HS-27A (cell line): ENCODE measurements at regions not wholly inside any gene's neighbourhood (a gene's known extent, or its start where the extent isn't known, plus 50 kb on each side); places are given as distances from the start of the nearest gene placed in this dataset.

Source experiments
- DNase-seq: peaks from one replicate; pipeline ENCODE4 v3.0.0-alpha.2; 2012; ENCODE audit warnings: low read depth, missing footprints

DNA sequence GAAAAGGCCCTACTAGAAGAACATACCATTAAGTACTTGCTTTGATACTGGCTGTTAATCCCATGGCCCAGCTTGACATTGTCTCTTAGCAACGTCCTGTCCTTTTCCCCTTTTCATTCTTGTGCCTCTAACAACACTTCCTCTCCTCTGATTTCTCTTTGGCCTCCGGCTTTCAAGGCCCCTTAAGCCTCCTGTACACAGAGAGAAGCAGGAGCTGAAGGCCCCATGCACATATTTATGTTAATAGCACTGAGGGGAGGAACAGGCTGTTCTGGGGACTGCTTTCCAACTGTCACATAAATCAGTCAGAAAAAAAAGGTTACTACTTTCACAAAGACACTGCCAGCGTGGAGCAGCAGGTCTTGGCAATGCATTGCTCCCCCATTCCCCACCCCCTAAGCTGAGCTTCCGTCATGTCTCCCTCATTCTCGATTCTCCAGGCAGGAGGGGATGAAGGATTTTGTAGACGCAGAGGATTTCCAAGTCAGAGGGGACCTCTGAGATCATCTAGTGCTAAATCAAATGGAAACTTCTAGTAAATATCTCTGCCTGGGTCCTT lies 257.4 kb upstream of the ADAMTS9 start:
- DNase-seq: no peak

DNA sequence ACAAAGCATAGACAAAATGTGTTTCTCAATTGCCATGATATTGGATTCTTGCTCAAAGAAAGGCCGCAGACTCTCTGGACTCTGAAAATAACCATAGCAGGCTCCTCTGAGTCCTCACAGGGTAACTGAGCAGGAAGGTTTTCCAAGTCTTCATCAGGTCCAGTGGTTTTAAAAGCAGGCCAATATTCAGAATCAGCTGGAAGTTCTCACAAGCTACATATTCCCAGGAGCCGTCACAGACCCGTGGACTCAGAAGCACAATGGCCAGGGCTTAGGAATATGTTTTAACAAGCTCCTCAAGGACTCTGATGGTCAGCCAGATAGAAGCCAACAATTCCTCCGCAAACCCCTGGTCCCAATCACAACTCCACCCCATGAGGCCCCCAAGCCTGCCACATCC lies 256.1 kb upstream of the ADAMTS9 start:
- no peak for DNase-seq

DNA sequence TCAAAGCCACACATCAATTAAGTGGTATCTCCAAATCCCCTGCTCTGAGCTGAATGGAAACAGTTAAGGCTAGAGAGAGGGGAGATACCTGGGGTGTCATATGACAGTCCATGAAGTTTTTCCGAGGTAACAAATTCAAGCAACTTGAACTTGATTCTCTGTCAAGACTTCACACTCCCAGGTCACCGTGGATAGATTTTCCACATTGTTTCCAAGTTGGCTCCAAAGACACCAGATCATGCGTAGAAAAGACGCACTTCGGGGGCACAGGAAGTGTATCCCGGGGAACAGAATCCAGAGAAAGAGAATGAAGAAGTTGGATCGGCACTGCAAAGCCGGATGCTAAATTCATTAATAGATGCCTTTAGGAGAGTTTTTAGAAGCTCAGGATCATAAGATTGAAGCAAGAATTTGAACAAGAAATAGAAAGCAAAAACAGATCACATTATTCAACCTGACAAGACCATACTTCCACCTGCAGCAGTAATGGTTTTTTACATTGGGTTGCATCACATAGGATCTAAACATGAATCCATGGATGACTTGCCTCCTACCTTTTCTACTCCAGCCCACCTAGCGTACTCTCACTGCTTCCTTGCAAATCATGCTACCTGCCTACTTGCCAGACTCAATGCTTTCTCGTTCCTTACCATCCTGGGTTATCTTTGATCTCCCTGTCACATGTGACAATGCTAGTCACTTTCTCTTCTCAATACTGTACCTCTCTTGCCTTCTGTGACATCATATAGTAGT lies 253.0 kb upstream of the ADAMTS9 start:
- DNase-seq: no peak

DNA sequence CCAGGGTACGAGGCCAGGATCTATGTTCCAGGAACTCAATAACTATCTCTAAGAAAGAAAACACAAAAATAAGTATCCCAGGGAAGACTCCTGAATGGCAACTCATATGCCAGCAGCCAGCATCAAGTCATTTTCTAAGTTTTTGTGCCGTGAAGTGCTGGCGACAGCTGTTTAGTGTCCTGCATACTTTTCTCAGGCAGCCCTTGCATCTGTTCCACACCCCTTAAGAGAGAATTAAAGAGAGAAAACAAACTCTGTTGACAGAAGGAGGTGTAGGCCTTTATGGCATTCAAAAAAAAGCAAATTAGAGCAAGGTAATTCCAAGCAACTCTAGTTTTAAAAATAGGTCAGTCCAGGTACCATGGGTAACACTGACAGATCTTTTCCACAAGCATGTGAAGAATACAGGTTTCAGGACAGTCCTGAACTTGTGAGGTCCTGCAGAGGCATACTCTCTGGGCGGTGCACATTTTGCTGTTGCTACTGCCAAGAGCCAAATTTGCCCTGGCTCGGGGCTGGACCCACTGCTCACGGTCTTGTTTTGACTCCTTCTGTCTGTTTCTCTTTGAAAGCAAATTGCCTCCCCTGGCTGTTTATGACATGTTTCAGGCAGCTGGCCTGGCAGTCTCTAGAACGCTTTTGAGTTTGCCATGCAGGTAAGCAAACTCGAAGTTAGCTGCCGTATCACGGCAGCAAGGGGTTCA lies 252.1 kb upstream of the ADAMTS9 start:
- DNase-seq: no peak

DNA sequence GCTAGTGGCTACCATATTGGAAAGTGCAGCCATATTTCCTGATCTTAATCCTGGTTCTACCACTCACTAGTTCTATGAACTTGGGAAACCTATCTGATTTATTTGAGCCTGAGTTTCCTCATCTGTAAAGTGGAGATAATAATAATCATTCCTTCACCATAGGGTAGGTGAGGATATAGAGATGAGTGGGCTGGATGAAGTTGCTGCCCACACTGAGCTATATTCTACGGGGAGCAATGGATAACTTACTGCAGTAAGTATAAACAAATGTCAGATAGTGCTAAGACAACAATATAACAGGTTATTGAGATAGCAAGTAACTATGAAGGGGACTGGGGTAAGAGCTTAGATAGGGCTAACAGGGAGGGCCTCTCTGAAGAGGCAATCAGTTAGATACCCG lies 251.5 kb upstream of the ADAMTS9 start:
- no peak for DNase-seq

DNA sequence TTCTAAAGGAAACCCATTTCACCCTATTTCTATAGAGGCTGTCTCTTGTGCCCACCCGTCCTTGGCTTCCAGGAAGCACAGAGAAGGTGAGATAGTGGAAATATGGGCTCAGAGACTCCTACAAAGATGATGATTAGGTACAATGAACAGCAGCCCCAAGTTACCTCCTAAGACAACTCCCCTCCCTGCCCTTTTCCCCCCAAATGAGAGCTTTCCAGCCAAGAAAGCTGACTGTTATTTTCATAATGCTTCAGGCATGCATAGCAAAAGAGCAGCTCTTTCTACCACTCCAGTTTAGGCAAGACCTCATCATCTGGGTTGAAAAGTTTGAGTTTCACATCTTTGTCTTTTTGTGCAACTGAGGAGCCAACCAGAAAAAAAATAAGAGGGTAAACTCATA lies 248.8 kb upstream of the ADAMTS9 start:
- DNase-seq: no peak

DNA sequence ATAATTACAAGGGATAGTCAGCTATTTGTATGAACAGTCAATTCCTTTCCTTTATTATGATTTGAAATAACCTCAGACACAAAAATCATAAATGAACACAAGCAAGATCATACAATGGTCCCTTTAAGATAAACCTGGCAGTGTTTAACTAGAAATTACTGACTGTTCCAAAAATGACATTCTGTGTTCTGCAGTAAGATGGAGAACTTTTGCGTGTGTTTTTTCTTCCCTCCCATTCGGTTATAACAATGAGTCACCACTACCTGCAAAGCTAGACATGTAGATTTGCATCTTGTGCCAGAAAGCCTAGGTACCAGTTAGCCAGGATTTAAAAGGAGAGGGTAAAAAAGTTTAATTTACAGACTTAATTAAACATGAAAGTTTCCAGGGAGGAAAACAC lies 248.2 kb upstream of the ADAMTS9 start:
- DNase-seq: no peak

DNA sequence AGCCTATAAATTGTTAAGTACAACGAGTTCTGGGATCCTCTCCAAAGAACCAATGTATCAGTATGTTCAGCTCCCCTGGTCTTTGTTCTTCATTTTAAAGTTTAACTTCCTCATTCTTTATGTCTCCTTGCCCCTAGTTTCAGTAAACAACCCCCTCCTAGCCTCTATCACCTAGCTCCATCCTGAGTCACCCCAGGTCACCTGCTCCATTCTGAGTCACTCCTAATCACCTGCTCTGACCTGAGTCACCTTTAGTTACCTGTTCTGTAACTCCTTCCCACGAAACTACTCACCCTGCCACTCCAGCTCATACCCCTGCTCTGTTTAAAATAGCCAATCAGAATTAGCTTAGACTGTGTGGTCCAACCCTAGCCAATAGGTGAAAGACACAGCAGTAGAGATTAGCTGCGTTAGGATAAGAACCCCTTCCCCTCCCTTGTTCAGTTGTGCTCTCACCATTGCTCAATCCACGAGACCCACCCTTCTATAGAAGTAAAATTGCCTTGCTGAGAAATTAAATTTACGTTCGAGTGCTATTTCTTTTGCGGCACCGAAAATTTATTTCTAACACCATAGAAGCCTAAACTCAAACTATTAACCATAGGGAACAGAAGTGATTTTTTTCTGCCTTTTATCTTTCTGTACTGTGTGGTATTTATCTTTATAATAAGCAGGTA lies 245.0 kb upstream of the ADAMTS9 start:
- DNase-seq: no peak

DNA sequence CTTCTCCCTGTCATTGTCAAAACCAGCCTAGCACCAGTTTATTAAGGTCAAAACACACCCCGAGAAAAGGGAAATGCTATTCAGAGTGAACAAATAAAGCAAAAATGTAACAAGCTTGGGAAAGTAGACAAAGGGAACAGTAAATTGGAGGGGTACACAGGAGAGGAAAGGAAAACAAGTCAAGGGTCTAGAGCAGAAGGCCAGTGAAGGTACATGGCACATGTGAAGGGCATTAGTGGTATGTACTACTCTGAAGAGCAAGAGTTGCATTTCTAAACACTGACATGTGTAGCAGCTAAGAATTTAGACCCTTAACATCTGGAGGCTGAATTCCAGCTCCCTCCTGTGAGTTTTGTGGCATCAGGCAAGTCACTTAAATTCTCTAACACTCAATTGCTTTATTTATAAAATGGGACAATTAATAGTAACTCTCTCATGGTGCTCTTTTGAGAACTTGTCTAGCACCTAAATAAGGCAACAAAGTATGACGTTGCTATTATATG lies 244.3 kb upstream of the ADAMTS9 start:
- DNase-seq: no peak

DNA sequence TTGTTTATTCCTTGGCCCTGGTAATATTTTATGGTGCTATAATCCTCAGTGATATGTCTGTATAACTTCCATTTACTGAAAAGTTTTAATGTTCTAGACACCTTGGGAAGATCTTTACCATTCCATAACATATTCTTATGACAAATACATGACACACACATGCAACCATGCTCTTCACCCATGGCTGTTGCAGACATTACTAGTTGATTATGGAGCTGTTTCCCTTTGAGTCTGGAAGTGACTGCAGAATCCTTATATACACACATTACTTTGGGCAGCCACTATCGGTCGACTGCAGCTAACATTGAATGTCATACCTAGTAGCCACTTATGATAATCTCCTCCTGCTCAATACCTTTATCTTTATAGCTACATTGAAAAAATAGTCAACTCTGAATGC lies 243.1 kb upstream of the ADAMTS9 start:
- no peak for DNase-seq

DNA sequence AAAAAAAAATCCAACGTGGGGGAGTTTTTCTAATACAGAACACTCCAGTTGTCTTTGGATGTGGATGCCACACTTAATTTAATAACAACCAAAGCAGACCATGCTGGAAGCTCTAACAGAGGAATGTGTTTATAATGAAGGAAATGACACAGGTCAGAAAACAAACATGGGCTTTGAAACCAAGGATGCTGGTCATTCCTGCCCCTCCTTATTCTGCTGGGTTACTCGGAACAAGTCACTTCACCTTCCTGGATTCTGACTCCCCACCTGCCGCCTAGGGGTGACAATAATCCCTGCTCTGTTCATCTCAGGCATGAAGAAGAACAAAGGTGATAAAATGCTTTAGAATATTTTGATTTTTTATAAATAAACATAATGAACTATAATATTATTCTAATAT lies 240.9 kb upstream of the ADAMTS9 start:
- no peak for DNase-seq

DNA sequence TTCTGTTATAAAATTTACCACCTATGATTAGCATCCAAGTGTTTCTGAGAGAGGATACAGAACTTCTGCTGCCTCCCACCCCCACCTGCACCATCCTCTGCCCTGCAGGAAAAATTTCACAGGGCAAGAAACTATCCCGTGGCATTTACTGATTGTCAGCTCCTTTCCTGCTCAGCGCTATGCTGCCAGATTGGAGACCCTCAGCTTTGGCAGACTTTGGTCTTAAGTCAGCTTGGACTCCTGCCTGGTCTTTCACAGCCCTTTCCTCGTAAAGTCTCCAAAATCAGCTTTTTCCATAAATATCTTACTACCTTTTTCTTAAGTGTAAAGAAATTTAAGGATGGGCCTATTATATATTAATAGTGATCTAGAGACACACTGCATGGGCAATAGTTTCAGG lies 239.9 kb upstream of the ADAMTS9 start:
- no peak for DNase-seq

DNA sequence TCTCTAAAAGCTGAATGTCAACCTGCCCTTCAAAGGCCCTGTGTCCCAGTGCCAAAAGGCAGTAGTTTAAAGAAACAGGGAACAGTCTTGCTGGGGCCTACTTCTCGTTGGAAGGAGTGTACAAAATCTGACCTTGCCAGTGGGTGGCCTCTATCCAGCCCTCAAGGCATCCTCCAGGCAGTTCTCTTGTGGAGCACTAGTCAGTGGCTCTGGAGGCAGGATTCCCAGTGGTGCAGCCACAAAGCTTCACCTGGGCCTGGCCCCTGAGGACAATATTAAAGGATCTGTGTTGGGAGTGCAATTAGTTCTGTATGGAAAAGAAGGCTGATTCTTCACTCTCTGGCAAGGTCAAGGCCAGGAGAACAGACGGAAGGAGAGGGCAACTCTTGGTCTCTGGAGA lies 237.8 kb upstream of the ADAMTS9 start:
- no peak for DNase-seq

DNA sequence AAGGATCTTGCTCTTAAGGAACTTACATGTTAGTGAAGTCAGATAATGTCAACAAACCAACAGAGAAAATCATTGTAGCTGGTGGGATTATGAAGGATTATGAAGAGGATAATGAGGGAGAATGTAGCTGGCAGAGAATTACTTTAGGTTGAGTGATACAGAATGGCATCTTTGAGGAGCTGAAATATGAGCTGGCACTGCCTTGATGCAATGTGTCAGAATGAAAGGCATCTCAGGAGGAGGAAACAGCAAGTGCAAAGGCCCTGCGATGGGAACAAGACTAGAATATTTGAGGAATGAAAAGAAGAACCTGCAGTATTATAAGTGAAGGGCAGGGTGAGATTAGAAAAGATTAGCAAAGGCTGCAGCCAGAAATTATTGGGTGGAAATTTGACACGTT lies 237.2 kb upstream of the ADAMTS9 start:
- DNase-seq: no peak

DNA sequence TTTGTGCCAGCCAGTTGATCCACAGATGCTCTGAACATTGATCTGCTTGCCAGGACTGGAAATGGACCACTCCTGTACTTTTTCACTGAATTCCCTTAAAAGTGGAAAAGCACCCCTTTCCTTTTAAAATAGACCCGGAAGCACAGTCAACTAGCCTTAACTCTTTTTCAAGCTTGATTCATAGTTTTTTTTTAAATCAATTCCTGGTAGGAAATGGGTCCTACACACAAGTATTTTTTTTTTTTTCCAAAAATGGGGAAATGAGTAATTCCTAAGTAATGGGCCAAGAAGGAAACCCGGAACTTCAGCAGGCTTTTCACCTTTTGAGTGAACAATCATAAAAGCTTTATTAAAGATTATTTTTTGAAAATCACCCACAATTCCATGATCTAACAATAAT lies 234.4 kb upstream of the ADAMTS9 start:
- no peak for DNase-seq

DNA sequence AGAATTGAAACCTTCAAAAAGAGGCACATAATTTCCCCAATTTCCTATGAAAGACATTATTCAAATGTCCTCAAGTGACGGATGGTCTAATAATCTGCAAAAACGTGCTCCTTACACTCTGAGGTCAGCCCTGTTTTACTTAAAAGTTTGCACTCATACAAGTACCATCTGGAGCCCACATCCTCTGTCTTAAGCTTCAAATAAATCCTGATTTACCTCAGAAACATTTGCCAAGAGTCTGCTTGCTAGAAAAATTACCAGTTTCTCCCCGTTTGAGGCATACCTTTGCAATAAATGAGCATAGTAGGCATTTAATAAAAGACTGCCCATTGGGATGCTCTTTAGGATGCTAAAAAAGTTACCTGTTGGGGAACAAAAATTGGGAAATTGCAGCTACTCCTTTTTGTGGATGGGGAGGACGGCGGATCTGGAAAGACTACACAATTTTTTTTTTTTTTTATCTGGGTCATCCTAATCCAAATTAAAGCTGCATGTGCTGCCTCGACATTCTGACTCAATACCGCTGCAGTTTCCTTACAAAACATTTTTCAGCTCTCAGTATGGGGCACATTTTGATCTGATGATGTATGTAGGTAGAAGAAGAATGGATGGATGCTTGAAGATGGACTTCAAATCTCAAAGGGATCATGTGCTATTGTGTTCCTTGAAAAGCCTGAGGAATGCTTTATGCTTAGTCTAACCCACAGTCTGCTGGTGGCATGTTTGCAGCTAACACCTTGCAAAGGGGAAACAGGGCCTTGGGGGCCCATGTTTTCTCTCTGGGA lies 233.7 kb upstream of the ADAMTS9 start:
- no peak for DNase-seq

DNA sequence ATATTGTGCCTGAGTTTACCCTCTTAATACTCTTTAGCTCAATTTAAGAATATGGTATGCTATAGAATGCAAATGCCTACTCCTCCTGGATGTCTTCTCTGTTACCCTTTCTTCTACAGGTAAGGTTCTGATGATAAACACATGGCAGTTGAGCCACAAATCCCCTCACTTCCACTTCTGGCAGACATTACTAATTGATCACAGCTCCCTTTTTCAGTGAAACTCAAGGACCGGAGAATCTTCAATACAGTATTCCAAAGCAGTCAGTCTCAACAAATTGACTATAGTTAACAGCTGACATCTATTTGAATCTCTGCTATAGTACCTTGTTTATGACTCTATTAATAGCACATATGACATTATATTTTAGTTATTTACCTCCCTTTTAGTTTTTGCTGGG lies 232.1 kb upstream of the ADAMTS9 start:
- DNase-seq: no peak

DNA sequence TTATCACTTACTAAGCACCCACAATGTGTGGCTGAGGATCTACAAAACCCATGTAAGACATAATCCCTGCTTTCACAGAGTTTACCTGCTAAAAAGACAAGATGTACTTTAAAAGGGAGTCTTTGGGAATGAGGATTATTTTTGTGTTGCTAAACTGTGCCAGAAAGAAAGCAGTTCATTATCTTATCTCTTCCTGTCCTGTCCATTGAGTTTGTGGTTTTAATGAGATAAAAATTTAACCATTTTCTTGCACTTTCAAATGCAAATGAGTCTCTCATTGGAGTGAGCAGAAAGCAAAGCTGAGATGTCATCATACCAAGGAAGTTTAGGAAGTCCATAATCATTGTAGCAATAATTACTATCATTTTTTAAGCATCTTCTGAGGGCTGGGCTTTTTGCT lies 231.2 kb upstream of the ADAMTS9 start:
- DNase-seq: no peak

DNA sequence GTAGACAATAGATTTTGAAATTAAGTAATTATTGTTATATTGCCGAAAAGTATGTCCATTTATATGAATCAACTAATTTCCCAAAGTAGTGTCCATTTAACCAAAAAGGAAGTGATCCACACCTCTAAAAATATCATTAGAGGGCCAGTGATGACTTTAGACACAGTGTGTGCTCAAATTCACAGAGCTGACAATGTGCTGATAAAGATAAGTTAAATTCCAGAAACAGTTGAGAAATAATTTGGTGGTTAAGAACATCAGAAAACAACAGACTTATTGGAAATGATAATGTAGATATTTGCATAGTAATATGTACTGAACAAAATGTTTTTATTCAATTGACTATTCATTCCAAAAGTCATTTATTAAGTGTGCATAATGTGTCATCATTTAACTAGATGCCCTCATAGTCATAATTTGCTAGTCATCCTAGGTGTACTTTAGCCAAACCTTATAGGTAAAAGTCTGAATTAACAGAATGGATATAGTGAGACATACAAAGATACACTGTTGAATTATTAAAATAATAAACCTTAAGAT lies 230.2 kb upstream of the ADAMTS9 start:
- DNase-seq: no peak

DNA sequence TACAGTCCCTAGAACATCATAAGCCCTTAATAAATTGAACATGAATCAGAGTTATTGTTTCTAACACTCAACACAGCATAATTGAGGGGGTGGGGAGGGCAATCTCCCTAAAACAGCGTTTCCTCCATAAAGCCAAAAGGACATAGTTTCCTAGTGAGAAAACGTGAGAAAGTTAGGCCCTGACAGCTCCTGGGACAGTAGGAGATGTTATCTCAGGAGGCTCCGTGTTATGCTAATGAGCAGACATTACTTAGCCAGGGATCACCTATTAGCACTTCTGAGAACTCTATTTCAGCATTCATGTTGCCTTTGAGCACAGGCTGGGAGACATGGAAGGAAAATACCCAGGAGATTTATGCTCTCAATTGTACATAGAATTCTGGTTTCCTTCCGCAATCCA lies 229.1 kb upstream of the ADAMTS9 start:
- DNase-seq: no peak

DNA sequence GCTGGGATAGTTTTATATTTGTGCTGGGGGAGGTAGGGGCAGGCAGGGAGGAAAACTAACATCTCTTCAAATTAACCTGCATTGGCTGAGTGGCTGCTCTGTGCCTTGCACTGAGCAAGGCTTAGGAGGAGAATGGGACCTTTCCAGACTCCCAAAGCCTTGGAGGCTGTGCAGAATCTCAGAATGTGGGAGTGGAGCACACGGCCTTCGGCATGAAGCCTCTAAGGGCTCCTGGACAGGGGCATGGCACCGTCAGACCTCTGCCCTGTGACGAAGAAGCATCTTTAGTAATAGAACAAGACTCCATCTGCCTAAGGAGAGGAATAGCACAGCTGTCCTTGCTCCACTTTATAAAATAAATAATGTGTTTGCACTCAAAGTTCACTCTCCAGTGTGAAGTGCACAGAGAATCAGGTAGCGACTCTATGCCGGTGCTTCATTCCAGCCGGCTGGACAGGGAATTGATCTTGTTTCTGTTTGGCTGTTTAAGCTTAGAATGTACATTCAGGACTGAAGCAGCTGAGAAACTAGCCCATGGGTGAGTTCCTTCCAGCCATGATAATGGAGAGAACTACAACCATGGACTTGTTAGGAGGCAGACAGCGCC lies 228.5 kb upstream of the ADAMTS9 start:
- no peak for DNase-seq
